ENCODE measurements at regions not wholly inside any gene's neighbourhood (a gene's known extent, or its start where the extent isn't known, plus 50 kb on each side); places are given as distances from the start of the nearest gene placed in this dataset.

DNA sequence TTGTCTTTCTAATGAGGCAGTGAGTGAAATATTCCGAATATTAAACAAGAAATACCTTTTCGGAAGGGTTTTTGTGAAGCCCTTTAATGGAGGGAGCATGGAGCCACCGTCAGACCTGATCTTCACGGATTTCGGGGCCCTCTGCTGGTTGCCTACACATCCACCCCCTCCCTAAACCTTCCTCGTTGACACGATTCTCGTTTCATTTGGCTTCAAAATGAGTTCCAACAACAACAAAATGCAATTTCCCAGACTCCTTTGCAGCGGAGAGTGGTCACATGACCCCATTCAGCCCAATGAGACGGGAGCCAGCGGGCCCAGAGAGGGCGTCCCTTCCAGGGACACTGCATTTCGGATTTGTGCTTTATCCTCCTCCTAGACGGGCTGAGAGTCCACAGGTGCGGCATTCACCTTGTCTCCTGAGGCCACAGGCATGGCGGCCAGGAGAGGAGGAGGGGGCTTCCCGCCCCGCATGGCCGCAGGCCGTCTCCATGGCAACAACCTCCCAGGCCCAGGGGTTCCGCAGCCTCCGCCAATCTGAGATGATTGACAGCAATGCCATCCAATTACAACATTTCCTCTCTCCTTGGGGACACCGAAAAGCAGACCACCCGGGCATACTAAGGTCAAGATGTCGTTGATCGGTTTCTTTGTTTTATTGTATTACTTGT is 259.8 kb downstream of the C16orf95 start:
- TF ChIP-seq CTCF (conservative IDR thresholded peaks at IDR 0.05; ENCODE audit: low read length) (0 out of 2 replicates have a peak, but pooled peaks have one; percentile 21), EZH2phosphoT487 (IDR thresholded peaks at IDR 0.05; ENCODE audit: borderline replicate concordance, low read depth, low read length) (no peak)

All from OCI-LY7 (cell line).